H9 (cell line): ENCODE measurements at regions not wholly inside any gene's neighbourhood (a gene's known extent, or its start where the extent isn't known, plus 50 kb on each side); places are given as distances from the start of the nearest gene placed in this dataset.

Experiments
- DNase-seq: peaks from one replicate; pipeline ENCODE4 v3.0.0-alpha.2; 2017
- H2AFZ ChIP-seq: one replicate; pipeline ENCODE4 v1.6.1; 2013; ENCODE audit warnings: mild to moderate bottlenecking, low read length, control low read depth, moderate library complexity
- H2AK5ac ChIP-seq: 2 replicates; pipeline ENCODE4 v1.6.1; 2013; ENCODE audit warnings: low read length, control low read depth, mixed read lengths; ENCODE audit not compliant: insufficient read length
- H2BK120ac ChIP-seq: one replicate; pipeline ENCODE4 v1.6.1; 2013; ENCODE audit warnings: low read depth, mild to moderate bottlenecking, low read length, control low read depth, inconsistent platforms; ENCODE audit not compliant: poor library complexity, severe bottlenecking
- H2BK12ac ChIP-seq: 2 replicates; pipeline ENCODE4 v1.6.1; 2013; ENCODE audit warnings: low read length, control low read depth, mixed read lengths, low read depth; ENCODE audit not compliant: insufficient read length
- H2BK15ac ChIP-seq: 2 replicates; pipeline ENCODE4 v1.6.1; 2013; ENCODE audit warnings: low read depth, low read length, control low read depth
- H2BK20ac ChIP-seq: one replicate; pipeline ENCODE4 v1.6.1; 2013; ENCODE audit warnings: low read depth, mild to moderate bottlenecking, low read length, control low read depth, inconsistent platforms; ENCODE audit not compliant: poor library complexity, severe bottlenecking
- H2BK5ac ChIP-seq: 2 replicates; pipeline ENCODE4 v1.6.1; 2013; ENCODE audit warnings: low read length, control low read depth, mixed read lengths; ENCODE audit not compliant: insufficient read length
- H3K14ac ChIP-seq: 2 replicates; pipeline ENCODE4 v1.6.1; 2013; ENCODE audit warnings: low read length, control low read depth; ENCODE audit not compliant: insufficient read depth
- H3K18ac ChIP-seq: 2 replicates; pipeline ENCODE4 v1.6.1; 2013; ENCODE audit warnings: low read depth, mild to moderate bottlenecking, mixed read lengths, low read length, control low read depth; ENCODE audit not compliant: insufficient read length
- H3K23ac ChIP-seq: 2 replicates; pipeline ENCODE4 v1.6.1; 2013; ENCODE audit warnings: low read length, control low read depth, mixed read lengths, low read depth; ENCODE audit not compliant: insufficient read length
- H3K23me2 ChIP-seq: 2 replicates; pipeline ENCODE4 v1.6.1; 2013; ENCODE audit warnings: low read depth, mild to moderate bottlenecking, mixed read lengths, low read length, control low read depth; ENCODE audit not compliant: insufficient read length, poor library complexity, severe bottlenecking
- H3K27ac ChIP-seq: 2 replicates; pipeline ENCODE4 v1.5.1; 2013; ENCODE audit warnings: low read length, control low read depth, mixed read lengths, low read depth; ENCODE audit not compliant: insufficient read length
- H3K27me3 ChIP-seq: 2 replicates; pipeline ENCODE4 v1.6.1; 2013; ENCODE audit warnings: low read length, control low read depth, inconsistent platforms; ENCODE audit not compliant: insufficient read depth
- H3K4ac ChIP-seq: 2 replicates; pipeline ENCODE4 v1.6.1; 2013; ENCODE audit warnings: low read depth, mild to moderate bottlenecking, control low read depth, inconsistent platforms, low read length, moderate library complexity
- H3K4me1 ChIP-seq: 2 replicates; pipeline ENCODE4 v1.6.1; 2013; ENCODE audit warnings: low read length, control low read depth, inconsistent platforms; ENCODE audit not compliant: insufficient read depth
- H3K4me2 ChIP-seq: 2 replicates; pipeline ENCODE4 v1.6.1; 2013; ENCODE audit warnings: low read length, control low read depth, mixed read lengths; ENCODE audit not compliant: insufficient read length, insufficient read depth
- H3K56ac ChIP-seq: 2 replicates; pipeline ENCODE4 v1.6.1; 2013; ENCODE audit warnings: low read depth, mild to moderate bottlenecking, mixed read lengths, low read length, control low read depth; ENCODE audit not compliant: insufficient read length
- H3K79me1 ChIP-seq: 2 replicates; pipeline ENCODE4 v1.6.1; 2013; ENCODE audit warnings: low read depth, mild to moderate bottlenecking, moderate library complexity, low read length, control low read depth, inconsistent platforms; ENCODE audit not compliant: insufficient read depth, poor library complexity, severe bottlenecking
- H3K79me2 ChIP-seq: 2 replicates; pipeline ENCODE4 v1.6.1; 2013; ENCODE audit warnings: low read length, control low read depth, inconsistent platforms; ENCODE audit not compliant: insufficient read depth
- H3K9ac ChIP-seq: 2 replicates; pipeline ENCODE4 v1.6.1; 2013; ENCODE audit warnings: low read length, control low read depth, mixed read lengths; ENCODE audit not compliant: insufficient read length; ENCODE audit errors: extremely low read depth
- H3K9me3 ChIP-seq: one replicate; pipeline ENCODE4 v1.6.1; 2013; ENCODE audit warnings: low read depth, low read length, inconsistent platforms; ENCODE audit not compliant: control insufficient read depth
- H3T11ph ChIP-seq: one replicate; pipeline ENCODE4 v1.6.1; 2013; ENCODE audit warnings: mild to moderate bottlenecking, low read length, control low read depth, inconsistent platforms
- H4K20me1 ChIP-seq: one replicate; pipeline ENCODE4 v1.6.1; 2013; ENCODE audit not compliant: control insufficient read depth, insufficient read length, insufficient read depth
- H4K5ac ChIP-seq: 2 replicates; pipeline ENCODE4 v1.6.1; 2013; ENCODE audit warnings: low read depth, mild to moderate bottlenecking, mixed read lengths, low read length, control low read depth; ENCODE audit not compliant: insufficient read length
- H4K8ac ChIP-seq: replicated peaks from 2 replicates; pipeline ENCODE4 v1.6.1; 2013; ENCODE audit warnings: low read length, control low read depth, mixed read lengths, low read depth; ENCODE audit not compliant: insufficient read length
- H4K91ac ChIP-seq: 2 replicates; pipeline ENCODE4 v1.6.1; 2013; ENCODE audit warnings: low read depth, mild to moderate bottlenecking, moderate library complexity, mixed read lengths, low read length, control low read depth; ENCODE audit not compliant: insufficient read length
- H3K27ac Mint-ChIP-seq, 3 experiments: 2 replicates in 2 of 3; 3 replicates in 1 of 3; pipeline ENCODE4 v1.8.0; 2020 to 2021; ENCODE audit warnings: mixed read lengths in 3 of 3, mild to moderate bottlenecking in 1 of 3, moderate library complexity in 1 of 3
- H3K27me3 Mint-ChIP-seq: 2 replicates; pipeline ENCODE4 v1.8.0; 2021; ENCODE audit warnings: low read depth, mild to moderate bottlenecking, moderate library complexity, mixed read lengths
- H3K36me3 Mint-ChIP-seq, 3 experiments: 2 replicates in 2 of 3; 3 replicates in 1 of 3; pipeline ENCODE4 v1.8.0; 2020 to 2021; ENCODE audit warnings: low read depth in 3 of 3, mixed read lengths in 3 of 3; ENCODE audit not compliant: insufficient read depth in 1 of 3
- H3K4me1 Mint-ChIP-seq, 2 experiments: 2 replicates each; pipeline ENCODE4 v1.8.0; 2020; ENCODE audit warnings: mixed read lengths in 2 of 2
- H3K4me3 Mint-ChIP-seq, 2 experiments: 2 replicates in 1 of 2; 3 replicates in 1 of 2; pipeline ENCODE4 v1.8.0; 2020 to 2021; ENCODE audit warnings: mild to moderate bottlenecking in 2 of 2, mixed read lengths in 2 of 2, moderate library complexity in 1 of 2
- H3K9me3 Mint-ChIP-seq, 2 experiments: 2 replicates in 1 of 2; 3 replicates in 1 of 2; pipeline ENCODE4 v1.8.0; 2020; ENCODE audit warnings: mild to moderate bottlenecking in 2 of 2, mixed read lengths in 2 of 2, moderate library complexity in 1 of 2
- CTCF ChIP-seq: fragments of 200-600 bp; sonication (generic); conservative IDR thresholded peaks from 3 replicates; pipeline ENCODE4 v1.8.0; 2021; ENCODE audit warnings: antibody characterized with exemption, mild to moderate bottlenecking

- Histone ChIP-seq H4K20me1 (no peaks in the 10 kb centered on the region), H3K27me3 (no peaks in the 10 kb centered on the region), H3K9me3 (no peaks in the 10 kb centered on the region), H3K79me2 (no peaks in the 10 kb centered on the region), H4K91ac (no peak overlapping the region), H3K23ac (no peak overlapping the region), H2AFZ (no peak overlapping the region), H2BK15ac (no peak overlapping the region), H3K4me1 (no peaks in the 10 kb centered on the region), H3K4me2 (no peak overlapping the region), H2AK5ac (no peak overlapping the region), H3T11ph (no peak overlapping the region), H3K4ac (no peak overlapping the region), H3K56ac (no peak overlapping the region), H3K23me2 (no peaks in the 10 kb centered on the region), H3K27ac (no peak overlapping the region), H3K14ac (no peak overlapping the region), H2BK12ac (no peak overlapping the region), H3K18ac (no peak overlapping the region), H4K8ac (no peak overlapping the region), H2BK5ac (no peak overlapping the region), H2BK120ac (no peak overlapping the region), H2BK20ac (no peak overlapping the region), H3K79me1 (no peaks in the 10 kb centered on the region), H4K5ac (no peak overlapping the region), H3K9ac (no peak overlapping the region)
- Mint-ChIP-seq H3K9me3 (no peaks in the 10 kb centered on the region; a peak in 2 of 5 replicates), H3K4me1 (peaks cover 0 to 3% of the 10 kb centered on the region in 2 experiments; a peak in 1 of 4 replicates), H3K36me3 (no peaks in the 10 kb centered on the region), H3K4me3 (no peak overlapping the region), H3K27me3 (peaks cover 5% of the 10 kb centered on the region), H3K27ac (no peak overlapping the region)
- DNase-seq: no peak
- no peak for TF ChIP-seq CTCF
These were observed 91.3 kb upstream of the FOXF1 start for GRCh38 chr16:86418981-86419380.
